ENCODE measurements at regions not wholly inside any gene's neighbourhood (a gene's known extent, or its start where the extent isn't known, plus 50 kb on each side); places are given as distances from the start of the nearest gene placed in this dataset.

DNA sequence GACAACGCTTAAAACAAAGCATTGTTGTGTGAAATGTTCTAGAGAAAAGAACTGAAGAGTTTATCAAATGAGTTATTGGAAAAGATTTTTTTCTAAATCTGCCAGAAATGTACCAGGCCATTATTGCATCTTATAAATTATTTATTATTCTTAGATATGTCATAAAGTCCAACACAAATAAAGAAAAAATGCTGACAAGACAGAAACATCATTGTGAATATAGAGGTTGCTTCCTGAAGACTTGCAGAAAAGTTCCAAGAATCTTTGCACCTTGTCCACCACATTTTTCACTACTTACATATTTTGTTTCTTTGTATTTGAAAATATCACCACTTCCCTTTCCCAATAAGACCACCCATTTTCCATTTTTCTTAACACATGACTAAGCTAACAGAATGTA, 545.8 kb downstream of the IQCM start:
- no peaks in the 10 kb centered on the region for H3K27me3 Mint-ChIP-seq (ENCODE audit: unreplicated experiment)
- H3K4me1 Mint-ChIP-seq (ENCODE audit: unreplicated experiment) = no peaks in the 10 kb centered on the region
- TF ChIP-seq, protein P1, sequence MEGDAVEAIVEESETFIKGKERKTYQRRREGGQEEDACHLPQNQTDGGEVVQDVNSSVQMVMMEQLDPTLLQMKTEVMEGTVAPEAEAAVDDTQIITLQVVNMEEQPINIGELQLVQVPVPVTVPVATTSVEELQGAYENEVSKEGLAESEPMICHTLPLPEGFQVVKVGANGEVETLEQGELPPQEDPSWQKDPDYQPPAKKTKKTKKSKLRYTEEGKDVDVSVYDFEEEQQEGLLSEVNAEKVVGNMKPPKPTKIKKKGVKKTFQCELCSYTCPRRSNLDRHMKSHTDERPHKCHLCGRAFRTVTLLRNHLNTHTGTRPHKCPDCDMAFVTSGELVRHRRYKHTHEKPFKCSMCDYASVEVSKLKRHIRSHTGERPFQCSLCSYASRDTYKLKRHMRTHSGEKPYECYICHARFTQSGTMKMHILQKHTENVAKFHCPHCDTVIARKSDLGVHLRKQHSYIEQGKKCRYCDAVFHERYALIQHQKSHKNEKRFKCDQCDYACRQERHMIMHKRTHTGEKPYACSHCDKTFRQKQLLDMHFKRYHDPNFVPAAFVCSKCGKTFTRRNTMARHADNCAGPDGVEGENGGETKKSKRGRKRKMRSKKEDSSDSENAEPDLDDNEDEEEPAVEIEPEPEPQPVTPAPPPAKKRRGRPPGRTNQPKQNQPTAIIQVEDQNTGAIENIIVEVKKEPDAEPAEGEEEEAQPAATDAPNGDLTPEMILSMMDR (IDR thresholded peaks at IDR 0.05; ENCODE audit: unreplicated experiment) = no peak
- no peak overlapping the region for H3K27ac Mint-ChIP-seq (ENCODE audit: unreplicated experiment)
- H3K4me3 Mint-ChIP-seq (ENCODE audit: unreplicated experiment) = no peak overlapping the region
- no peaks in the 10 kb centered on the region for H3K9me3 Mint-ChIP-seq (ENCODE audit: unreplicated experiment)
- no peak for DNase-seq (ENCODE audit: low spot score)
- H3K36me3 Mint-ChIP-seq (ENCODE audit: low read depth, unreplicated experiment) = no peaks in the 10 kb centered on the region

DNA sequence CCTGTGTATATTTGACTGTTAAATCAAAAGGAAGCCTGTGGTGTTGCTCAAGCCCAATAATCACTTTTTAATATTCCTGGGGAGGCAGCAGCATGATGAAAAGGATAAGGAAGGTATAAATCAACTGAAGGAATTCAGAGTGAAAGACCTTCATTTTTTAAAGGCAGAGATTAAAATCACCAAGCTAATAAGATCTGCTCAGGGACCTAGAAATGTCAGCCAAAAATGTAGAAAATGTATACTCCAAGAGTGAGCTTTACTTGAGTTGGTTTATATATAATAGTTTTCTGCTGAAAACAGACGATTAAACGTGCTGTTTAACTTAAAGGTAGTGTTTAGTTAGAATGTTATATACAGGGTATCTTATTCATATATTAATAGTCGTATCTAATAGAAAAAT, 549.3 kb downstream of the IQCM start:
- Mint-ChIP-seq H3K27me3 (ENCODE audit: unreplicated experiment) (no peaks in the 10 kb centered on the region), H3K9me3 (ENCODE audit: unreplicated experiment) (no peaks in the 10 kb centered on the region), H3K27ac (ENCODE audit: unreplicated experiment) (no peak overlapping the region), H3K36me3 (ENCODE audit: low read depth, unreplicated experiment) (no peaks in the 10 kb centered on the region), H3K4me3 (ENCODE audit: unreplicated experiment) (no peak overlapping the region), H3K4me1 (ENCODE audit: unreplicated experiment) (no peaks in the 10 kb centered on the region)
- no peak for DNase-seq (ENCODE audit: low spot score)
- TF ChIP-seq, protein P1 (IDR thresholded peaks at IDR 0.05; ENCODE audit: unreplicated experiment) = no peak

DNA sequence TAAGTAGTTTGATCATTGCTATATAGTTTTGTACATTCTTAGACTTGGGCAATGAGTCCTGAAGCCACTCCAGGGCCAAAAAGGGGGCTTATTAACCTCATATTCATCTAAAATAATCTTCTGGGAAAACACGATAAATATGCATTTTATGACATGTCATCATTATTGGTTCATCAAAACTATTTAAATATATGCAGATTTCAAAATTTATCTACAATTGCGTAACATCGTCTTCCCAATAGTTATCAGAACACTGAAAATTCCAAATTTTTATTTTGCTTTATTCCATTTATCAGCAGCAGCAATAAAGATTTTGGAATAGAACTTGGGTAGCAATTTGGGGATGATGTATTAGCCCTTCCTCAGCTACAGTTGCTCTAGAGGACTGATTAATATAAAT, 550.0 kb downstream of the IQCM start:
- H3K27me3 Mint-ChIP-seq (ENCODE audit: unreplicated experiment) = no peaks in the 10 kb centered on the region
- TF ChIP-seq, protein P1 (IDR thresholded peaks at IDR 0.05; ENCODE audit: unreplicated experiment) = no peak
- H3K9me3 Mint-ChIP-seq (ENCODE audit: unreplicated experiment) = no peaks in the 10 kb centered on the region
- H3K4me1 Mint-ChIP-seq (ENCODE audit: unreplicated experiment) = no peaks in the 10 kb centered on the region
- no peak overlapping the region for H3K4me3 Mint-ChIP-seq (ENCODE audit: unreplicated experiment)
- H3K27ac Mint-ChIP-seq (ENCODE audit: unreplicated experiment) = no peak overlapping the region
- no peak for DNase-seq (ENCODE audit: low spot score)
- no peaks in the 10 kb centered on the region for H3K36me3 Mint-ChIP-seq (ENCODE audit: low read depth, unreplicated experiment)

DNA sequence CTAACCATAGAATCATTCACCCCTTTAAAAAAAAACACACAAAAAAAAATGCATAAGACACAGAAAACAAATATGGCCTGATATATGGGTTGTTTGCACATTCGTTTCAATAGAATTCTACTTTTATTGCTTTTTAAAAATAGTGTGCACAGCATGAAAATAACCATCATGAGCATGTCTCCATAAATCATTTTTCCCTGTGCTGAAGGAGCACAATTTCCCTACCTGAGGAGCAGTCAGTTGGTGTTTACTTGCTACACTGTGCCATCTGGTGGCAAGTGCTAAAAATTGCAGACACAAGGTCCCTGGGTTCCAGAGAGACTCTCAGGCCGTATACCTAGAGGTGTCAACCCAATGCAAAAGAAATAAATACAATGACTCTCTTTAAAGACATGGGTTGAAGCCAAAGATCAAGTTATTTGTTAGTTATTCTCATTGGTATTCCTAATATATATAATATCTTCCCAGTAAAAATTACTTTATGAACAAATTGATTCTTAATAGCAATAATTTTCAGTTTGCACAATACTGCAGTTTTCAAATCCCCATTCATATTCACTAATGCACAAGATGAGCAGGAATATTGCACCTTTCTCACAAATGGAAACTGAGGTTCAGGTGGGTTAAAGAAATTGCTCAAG, 551.4 kb downstream of the IQCM start:
- no peaks in the 10 kb centered on the region for H3K36me3 Mint-ChIP-seq (ENCODE audit: low read depth, unreplicated experiment)
- no peak overlapping the region for H3K4me3 Mint-ChIP-seq (ENCODE audit: unreplicated experiment)
- no peaks in the 10 kb centered on the region for H3K4me1 Mint-ChIP-seq (ENCODE audit: unreplicated experiment)
- TF ChIP-seq, protein P1 (IDR thresholded peaks at IDR 0.05; ENCODE audit: unreplicated experiment) = peak; percentile 67
- no peaks in the 10 kb centered on the region for H3K27me3 Mint-ChIP-seq (ENCODE audit: unreplicated experiment)
- peak; percentile 50 for DNase-seq (ENCODE audit: low spot score)
- H3K9me3 Mint-ChIP-seq (ENCODE audit: unreplicated experiment) = no peaks in the 10 kb centered on the region
- H3K27ac Mint-ChIP-seq (ENCODE audit: unreplicated experiment) = no peak overlapping the region

DNA sequence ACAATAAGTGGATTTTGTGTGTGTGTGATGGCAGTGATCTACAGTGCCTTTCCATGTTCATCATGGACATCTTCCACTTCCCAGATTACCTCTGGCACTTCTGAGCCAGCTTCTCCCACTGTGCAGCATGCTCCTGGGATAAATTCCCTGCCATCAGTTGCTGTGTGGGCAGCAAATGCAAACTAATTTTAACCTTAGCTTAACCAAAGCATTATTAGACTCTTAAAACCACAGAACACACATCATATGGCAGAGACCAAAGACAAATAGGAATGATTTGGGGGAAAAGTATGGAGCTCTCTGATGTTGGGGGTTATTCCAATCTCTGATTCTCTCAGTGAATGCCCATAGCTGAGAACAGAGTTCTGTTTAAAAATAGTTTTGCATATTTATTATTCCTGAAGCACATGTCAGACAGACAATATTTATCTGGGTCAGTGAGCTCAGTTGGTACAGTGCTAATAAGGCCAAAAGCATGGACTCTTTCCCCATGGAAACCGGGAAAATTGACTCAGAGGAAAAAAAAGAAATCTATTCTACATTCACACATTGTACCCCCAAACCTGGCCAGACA, 567.4 kb downstream of the IQCM start:
- Mint-ChIP-seq H3K4me3 (ENCODE audit: unreplicated experiment) (no peak overlapping the region), H3K27ac (ENCODE audit: unreplicated experiment) (no peak overlapping the region), H3K27me3 (ENCODE audit: unreplicated experiment) (no peaks in the 10 kb centered on the region), H3K9me3 (ENCODE audit: unreplicated experiment) (no peaks in the 10 kb centered on the region), H3K36me3 (ENCODE audit: low read depth, unreplicated experiment) (no peaks in the 10 kb centered on the region), H3K4me1 (ENCODE audit: unreplicated experiment) (no peaks in the 10 kb centered on the region)
- no peak for DNase-seq (ENCODE audit: low spot score)
- TF ChIP-seq, protein P1 (IDR thresholded peaks at IDR 0.05; ENCODE audit: unreplicated experiment) = no peak

Measured in endothelial cell (in vitro differentiated cells).